Activated B cell treated with CpG ODN at 0.5 μM for 24 hours (primary cell): ENCODE measurements at regions not wholly inside any gene's neighbourhood (a gene's known extent, or its start where the extent isn't known, plus 50 kb on each side); places are given as distances from the start of the nearest gene placed in this dataset.

ENCODE experiments used
- ATAC-seq: fragments of 200-7000 bp; cut with Tn5 transposase; one replicate; pipeline ENCODE4 v1.10.0; 2021; ENCODE audit warnings: low read depth, mild to moderate bottlenecking, moderate library complexity
- CTCF ChIA-PET: fragments of 350-600 bp; sonication (Branson Sonifier 250); formaldehyde crosslinking; loops from one replicate; lab custom pipeline; 2021; ENCODE audit warnings: antibody characterized with exemption; lab: Charles Lee
- POLR2A ChIA-PET: fragments of 350-600 bp; sonication (Branson Sonifier 250); formaldehyde crosslinking; loops from one replicate; lab custom pipeline; 2021; ENCODE audit warnings: antibody characterized with exemption; lab: Charles Lee
- DNase-seq: peaks from one replicate; pipeline ENCODE4 v3.0.0; 2022
- H3K27ac Mint-ChIP-seq: one replicate; pipeline ENCODE4 v1.8.0; 2020; ENCODE audit warnings: mixed read lengths
- H3K27me3 Mint-ChIP-seq: one replicate; pipeline ENCODE4 v1.8.0; 2021; ENCODE audit warnings: mixed read lengths
- H3K36me3 Mint-ChIP-seq: one replicate; pipeline ENCODE4 v1.8.0; 2021; ENCODE audit warnings: low read depth, mixed read lengths
- H3K4me1 Mint-ChIP-seq: one replicate; pipeline ENCODE4 v1.8.0; 2021; ENCODE audit warnings: mixed read lengths
- H3K4me3 Mint-ChIP-seq: one replicate; pipeline ENCODE4 v1.8.0; 2020; ENCODE audit warnings: mild to moderate bottlenecking, mixed read lengths
- H3K9me3 Mint-ChIP-seq: one replicate; pipeline ENCODE4 v1.8.0; 2020; ENCODE audit warnings: mixed read lengths
- intact Hi-C: fragments of 100-400 bp; cut with micrococcal nuclease; formaldehyde crosslinking; loops from one replicate; pipeline ENCODE4 v1.15.1; 2024
- TF ChIP-seq, protein P1 (sequence below): fragments of 200-600 bp; IDR thresholded peaks from one replicate; pipeline ENCODE4 v1.8.0; 2022; ENCODE audit warnings: antibody characterized with exemption, mild to moderate bottlenecking

DNA sequence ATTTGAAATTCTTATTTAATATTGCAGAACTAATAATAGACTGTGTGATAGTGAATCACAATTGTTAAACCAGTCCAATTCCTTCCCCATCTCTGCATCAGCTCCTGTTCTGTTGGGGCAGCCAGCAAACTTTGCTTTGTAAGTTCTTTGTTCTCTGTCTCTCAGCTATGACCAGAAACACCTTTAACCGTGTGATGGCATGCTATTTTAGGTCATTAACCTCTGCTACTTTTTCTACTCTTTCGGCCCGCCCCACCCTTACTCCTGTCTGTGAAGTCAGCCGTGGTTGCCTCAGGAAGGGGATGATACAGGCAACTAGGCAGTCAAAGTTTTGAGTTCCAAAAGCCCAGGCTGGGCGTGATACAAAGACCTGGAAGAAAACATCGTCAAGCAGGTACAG is 51.3 kb upstream of the EGFL6 start:
- intact Hi-C loops: loop anchor here (10.0 kb wide), 1 partner anchor 1727 kb away; no protein-coding TSS in a partner anchor
- no peak overlapping the region for H3K27ac Mint-ChIP-seq
- TF ChIP-seq, protein P1, sequence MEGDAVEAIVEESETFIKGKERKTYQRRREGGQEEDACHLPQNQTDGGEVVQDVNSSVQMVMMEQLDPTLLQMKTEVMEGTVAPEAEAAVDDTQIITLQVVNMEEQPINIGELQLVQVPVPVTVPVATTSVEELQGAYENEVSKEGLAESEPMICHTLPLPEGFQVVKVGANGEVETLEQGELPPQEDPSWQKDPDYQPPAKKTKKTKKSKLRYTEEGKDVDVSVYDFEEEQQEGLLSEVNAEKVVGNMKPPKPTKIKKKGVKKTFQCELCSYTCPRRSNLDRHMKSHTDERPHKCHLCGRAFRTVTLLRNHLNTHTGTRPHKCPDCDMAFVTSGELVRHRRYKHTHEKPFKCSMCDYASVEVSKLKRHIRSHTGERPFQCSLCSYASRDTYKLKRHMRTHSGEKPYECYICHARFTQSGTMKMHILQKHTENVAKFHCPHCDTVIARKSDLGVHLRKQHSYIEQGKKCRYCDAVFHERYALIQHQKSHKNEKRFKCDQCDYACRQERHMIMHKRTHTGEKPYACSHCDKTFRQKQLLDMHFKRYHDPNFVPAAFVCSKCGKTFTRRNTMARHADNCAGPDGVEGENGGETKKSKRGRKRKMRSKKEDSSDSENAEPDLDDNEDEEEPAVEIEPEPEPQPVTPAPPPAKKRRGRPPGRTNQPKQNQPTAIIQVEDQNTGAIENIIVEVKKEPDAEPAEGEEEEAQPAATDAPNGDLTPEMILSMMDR: no peak
- H3K4me1 Mint-ChIP-seq: no peaks in the 10 kb centered on the region
- H3K9me3 Mint-ChIP-seq: no peaks in the 10 kb centered on the region
- H3K27me3 Mint-ChIP-seq: no peaks in the 10 kb centered on the region
- POLR2A ChIA-PET: interaction anchor here (0.7 kb wide), 1 partner anchor 234 kb away, joined by 3 read pairs; no protein-coding TSS in a partner anchor
- H3K36me3 Mint-ChIP-seq: no peaks in the 10 kb centered on the region
- H3K4me3 Mint-ChIP-seq: no peak overlapping the region
- no peak for ATAC-seq
- CTCF ChIA-PET: no interaction called here
- no peak for DNase-seq

DNA sequence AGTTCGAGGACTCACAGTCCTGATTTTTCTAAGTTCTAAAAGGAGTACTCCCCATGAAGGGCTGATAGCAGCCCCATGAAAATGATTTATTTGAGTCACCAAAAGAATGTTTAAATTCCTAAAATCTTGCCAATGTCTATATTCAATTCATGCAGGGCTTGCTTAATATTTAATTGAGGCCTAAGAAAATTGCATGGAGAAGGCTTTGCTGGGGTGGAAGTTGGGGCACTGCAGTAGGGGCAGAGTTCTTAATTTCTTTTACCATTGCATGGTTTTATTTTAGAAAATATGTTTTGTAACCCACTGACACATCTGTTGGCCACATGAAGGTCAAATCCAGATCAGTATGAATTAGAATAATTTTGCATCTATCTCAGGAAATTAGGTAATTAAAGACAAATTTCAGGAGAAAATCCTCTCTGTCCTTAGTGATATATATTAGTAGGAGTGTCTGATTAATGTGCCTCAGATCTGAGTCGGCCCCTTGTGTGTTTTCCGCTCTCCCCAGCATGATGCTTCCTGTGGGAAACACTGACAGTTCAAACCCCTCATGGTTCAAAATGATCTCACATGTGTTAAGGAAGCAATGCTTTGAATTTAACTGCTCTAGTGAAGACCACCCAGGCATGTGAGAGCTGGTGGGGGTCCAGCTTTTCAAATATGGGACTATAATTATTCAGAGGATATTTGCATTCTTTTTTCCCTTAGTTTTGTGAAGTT is 54.0 kb upstream of the EGFL6 start:
- DNase-seq: no peak
- Mint-ChIP-seq H3K27me3 (no peaks in the 10 kb centered on the region), H3K9me3 (no peaks in the 10 kb centered on the region), H3K4me3 (no peak overlapping the region), H3K36me3 (no peaks in the 10 kb centered on the region), H3K27ac (no peak overlapping the region), H3K4me1 (no peaks in the 10 kb centered on the region)
- ATAC-seq: no peak
- intact Hi-C loops: loop anchor here (10.0 kb wide), 1 partner anchor 1729 kb away; no protein-coding TSS in a partner anchor
- TF ChIP-seq, protein P1: no peak
- POLR2A ChIA-PET: no interaction called here
- CTCF ChIA-PET: no interaction called here

DNA sequence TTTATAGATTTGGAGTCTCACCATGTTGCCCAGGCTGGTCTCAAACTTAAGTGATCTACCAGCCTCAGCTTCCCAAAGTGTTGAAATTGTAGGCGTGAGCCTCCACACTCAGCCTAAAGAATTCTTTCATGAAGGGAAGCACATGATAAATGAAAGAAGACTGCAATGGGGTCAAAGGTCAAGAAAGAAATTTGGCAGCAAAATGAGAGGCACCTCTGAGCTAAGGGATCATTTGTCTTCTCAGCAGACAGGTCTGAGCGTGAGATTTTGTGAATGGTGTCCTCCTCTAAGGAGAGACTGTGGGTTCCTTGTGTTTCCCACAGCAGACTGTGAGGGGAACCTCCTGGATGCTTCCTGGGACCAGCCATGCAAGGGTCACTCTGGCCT is 57.5 kb upstream of the EGFL6 start:
- Mint-ChIP-seq H3K36me3 (no peaks in the 10 kb centered on the region), H3K27ac (no peak overlapping the region), H3K27me3 (no peaks in the 10 kb centered on the region), H3K9me3 (no peaks in the 10 kb centered on the region), H3K4me1 (no peaks in the 10 kb centered on the region), H3K4me3 (no peak overlapping the region)
- DNase-seq (no peak), ATAC-seq (no peak)
- TF ChIP-seq, protein P1: no peak
- POLR2A ChIA-PET: interaction anchor here (1.2 kb wide), 1 partner anchor 518 kb away, joined by 3 read pairs; the partner anchor contains the start of gene GEMIN8
- CTCF ChIA-PET: no interaction called here
- intact Hi-C loops: loop anchor here (10.0 kb wide), 1 partner anchor 1733 kb away; no protein-coding TSS in a partner anchor

DNA sequence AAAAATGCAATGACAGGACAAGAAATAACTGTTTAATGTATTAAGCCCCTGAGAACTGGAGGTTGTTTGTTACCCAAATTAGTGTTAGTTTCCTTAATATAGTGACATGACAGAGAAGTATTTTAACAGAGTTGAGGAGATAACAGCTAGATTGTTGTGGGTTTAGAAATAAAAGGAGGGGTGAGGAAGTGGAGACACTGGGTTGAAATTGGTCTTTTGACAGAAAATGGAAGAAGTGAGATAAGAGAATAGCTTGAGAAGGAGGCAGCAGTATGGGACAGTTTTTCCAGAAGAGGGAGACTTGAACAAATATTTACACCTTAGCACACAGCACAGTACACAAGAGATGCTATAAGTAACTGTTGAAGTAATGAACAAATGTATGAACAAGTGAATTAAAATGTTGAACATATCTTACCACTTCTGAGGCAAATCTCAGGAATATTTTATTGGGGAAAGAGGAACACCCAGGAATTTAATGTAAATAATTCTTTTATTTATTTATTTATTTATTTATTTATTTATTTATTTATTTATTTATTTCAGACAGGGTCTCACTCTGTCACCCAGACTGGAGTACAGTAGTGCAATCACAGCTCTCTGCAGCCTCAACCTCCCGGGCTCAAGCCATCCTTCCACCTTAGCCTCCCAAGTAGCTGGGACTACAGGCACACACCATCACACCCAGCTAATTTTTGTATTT is 58.0 kb upstream of the EGFL6 start:
- Mint-ChIP-seq H3K9me3 (no peaks in the 10 kb centered on the region), H3K4me1 (no peaks in the 10 kb centered on the region), H3K36me3 (no peaks in the 10 kb centered on the region), H3K4me3 (no peak overlapping the region), H3K27me3 (no peaks in the 10 kb centered on the region), H3K27ac (no peak overlapping the region)
- ChIA-PET CTCF (no interaction called here), POLR2A (interaction anchor here (0.7 to 1.2 kb wide), 2 partner anchors 518 to 1159 kb away, joined by 3 read pairs; partner anchors contain the start of gene GEMIN8)
- intact Hi-C loops: loop anchor here (10.0 kb wide), 1 partner anchor 1733 kb away; no protein-coding TSS in a partner anchor
- ATAC-seq (no peak), DNase-seq (no peak)
- TF ChIP-seq, protein P1: no peak

DNA sequence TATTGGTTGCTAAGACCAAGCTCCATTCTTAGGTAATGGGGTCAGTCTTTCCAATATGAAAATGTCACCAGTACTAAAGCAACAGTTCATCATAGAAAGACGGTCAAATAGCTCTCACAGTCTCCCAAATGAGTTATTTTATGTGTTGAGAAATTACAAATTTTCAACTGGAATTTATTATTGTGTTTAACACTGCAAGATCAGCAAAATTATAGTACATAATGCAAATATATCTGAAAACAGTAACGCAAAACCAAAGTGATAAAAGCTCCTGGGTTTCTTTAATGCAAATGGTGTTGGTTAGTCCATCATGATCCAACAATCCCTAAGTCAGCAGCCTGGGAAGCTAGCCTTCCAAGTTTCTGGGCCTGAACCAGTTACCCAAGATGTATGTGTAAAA is 61.5 kb upstream of the EGFL6 start:
- intact Hi-C loops: loop anchor here (2.0 to 5.0 kb wide), 4 partner anchors 145 to 1634 kb away; partner anchors contain the start of gene TCEANC
- no peaks in the 10 kb centered on the region for H3K36me3 Mint-ChIP-seq
- DNase-seq (no peak), ATAC-seq (no peak)
- ChIA-PET CTCF (interaction anchor here (1.3 to 4.1 kb wide), 5 partner anchors 242 to 1635 kb away, joined by 3 to 72 read pairs (median 5); partner anchors contain the start of gene GEMIN8), POLR2A (interaction anchor here (1.6 kb wide), 1 partner anchor 522 kb away, joined by 6 read pairs; the partner anchor contains the start of gene GEMIN8)
- no peak overlapping the region for H3K4me3 Mint-ChIP-seq
- TF ChIP-seq, protein P1: no peak
- no peaks in the 10 kb centered on the region for H3K27me3 Mint-ChIP-seq
- no peak overlapping the region for H3K27ac Mint-ChIP-seq
- H3K9me3 Mint-ChIP-seq: no peaks in the 10 kb centered on the region
- no peaks in the 10 kb centered on the region for H3K4me1 Mint-ChIP-seq
